Right renal cortex interstitium (tissue), 3 donors: ENCODE measurements at regions not wholly inside any gene's neighbourhood (a gene's known extent, or its start where the extent isn't known, plus 50 kb on each side); places are given as distances from the start of the nearest gene placed in this dataset.

ENCODE experiments used
- DNase-seq, 3 donors: peaks; one replicate each; pipeline ENCODE4 v3.0.0-alpha.2; 2013; ENCODE audit warnings: low read depth in 3 of 3, low spot score in 2 of 3

DNA sequence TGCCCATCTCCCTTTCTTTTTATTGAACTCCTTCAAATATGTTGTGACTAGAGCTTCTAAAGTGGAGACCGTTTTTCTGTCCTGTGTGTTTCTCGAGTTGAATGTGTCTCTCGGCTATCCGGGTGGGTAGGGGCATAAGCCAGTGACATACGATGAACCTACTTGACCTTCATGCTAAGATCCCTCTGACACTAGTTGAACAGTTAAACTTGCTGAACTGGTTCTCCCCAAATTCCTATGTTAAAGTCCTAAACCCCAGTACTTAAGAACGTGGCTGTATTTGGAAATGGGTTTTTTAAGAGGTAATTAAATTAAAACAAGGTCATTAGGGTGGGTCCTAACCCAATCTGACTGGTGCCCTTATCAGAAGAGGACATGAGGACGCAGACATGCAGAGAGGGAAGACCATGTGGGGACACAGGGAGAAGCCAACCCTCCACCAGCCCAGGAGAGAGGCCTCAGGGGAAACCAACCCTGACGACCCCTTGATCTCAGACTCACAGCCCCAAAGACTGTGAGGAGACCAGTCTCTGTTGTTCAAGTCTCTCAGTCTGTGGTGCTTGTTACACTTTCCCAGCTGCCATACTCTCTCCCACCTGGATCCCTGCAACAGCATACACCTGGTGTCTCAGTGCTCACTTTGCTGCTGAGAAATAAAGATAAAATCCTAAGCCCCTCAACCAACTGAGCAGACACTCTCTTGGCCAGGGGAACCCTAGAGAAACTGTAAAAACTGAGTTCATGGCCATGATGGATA lies 208.4 kb downstream of the MYLK4 start:
- DNase-seq: no peak

DNA sequence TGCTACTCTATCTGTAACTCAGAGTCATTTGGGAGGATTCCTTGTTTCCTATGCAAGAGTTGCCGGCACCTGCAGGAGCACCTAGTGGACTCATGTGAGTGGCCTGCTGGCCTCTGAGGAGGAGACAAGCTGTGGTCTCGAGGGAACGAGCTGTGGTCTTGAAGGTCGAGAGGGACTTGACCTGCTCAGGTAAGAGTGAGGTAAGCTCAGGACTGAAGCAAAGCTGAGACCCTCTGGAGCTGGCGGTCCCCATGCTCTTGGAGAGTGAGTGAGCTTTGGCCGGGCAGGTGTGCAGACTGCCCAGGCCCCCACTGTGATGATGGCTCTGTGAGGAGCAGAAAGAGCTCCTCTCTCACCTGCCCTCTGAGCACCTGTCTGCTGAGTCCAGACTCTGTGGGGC lies 214.3 kb downstream of the MYLK4 start:
- DNase-seq: no peak

DNA sequence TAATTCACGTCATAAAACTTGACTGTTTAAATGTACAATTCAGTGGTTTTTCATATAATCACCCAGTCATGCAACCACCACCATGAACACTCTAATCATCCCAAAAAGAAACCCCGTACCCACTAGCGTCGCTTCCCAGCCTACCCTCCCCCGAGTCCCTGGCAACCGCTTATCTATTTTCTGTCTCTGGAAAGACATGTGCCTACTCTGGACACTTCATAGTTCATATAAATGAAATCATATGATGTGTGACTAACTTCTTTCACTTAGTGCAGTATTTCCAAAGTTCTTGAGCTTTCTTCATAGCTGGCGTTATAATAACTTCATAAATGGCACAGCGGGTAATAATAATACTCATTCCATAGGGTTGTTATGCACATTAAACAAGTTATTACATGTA lies 215.2 kb downstream of the MYLK4 start:
- no peak for DNase-seq

DNA sequence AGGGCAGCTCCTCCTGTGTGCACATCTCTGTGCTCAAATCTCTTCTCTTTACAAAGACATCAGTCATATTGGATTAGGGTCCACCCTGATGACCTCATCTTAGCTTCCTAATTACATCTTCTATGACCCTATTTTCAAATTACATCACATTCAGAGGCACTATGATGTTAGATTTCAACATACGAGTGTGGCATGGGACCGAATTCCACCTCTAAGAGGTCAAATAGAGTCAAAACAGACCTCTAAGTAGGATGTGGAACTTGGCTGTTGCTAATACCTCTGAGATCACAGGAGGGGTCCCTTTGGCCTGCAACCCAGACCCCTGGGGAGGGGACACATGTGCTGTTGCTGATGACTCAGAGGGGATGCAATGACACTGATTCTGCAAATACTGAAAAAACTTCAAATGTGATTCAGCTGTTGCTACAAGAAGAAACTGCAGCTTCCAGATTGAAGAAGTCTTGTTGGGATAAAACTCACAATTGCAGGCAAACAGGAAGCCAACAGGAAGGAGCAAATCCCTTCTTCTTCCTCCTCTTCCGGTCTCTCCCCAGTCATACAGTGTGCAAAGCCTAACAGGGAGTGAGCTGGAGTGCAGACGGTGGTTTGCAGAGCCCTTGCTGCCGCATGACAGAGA lies 216.2 kb downstream of the MYLK4 start:
- no peak for DNase-seq

DNA sequence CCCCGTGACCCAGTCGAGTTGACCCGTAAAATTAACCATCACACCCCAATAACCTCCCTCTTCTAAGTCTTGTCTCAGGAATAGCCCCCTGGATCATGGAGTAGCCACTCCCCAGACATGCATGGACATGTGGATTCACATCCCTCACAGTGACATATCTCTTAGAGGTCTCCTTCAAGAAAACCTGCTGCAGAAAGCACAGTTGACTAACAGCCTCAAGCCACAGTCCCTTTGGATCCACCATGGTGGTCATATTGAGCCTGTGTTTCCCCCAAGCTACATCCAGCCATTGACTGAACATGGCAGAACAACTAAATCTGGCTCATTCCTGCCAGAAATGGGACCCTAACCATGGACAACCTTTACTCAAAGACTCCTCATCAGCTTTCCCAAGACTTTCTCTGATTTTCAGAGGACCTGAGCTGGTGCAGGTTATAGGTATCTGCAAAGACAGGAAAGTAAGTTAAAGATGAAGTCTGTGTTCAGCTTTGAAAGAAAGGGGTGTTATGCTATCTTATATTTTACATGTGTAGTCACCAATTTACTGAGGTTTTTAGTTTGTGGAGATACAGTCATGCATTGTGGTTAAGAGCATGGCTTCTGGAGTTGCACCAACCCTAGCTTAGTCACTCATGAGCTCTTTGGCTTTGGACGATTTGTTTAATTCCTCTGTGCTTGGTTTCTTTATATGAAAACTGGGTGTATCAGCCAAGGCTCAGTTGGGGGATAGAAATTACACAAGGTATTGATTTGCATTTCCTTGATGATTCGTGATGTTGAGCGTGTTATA lies 219.1 kb downstream of the MYLK4 start:
- DNase-seq: no peak

- no peak for DNase-seq
These were observed 221.5 kb downstream of the MYLK4 start for GRCh38 chr6:2529211-2529719.

DNA sequence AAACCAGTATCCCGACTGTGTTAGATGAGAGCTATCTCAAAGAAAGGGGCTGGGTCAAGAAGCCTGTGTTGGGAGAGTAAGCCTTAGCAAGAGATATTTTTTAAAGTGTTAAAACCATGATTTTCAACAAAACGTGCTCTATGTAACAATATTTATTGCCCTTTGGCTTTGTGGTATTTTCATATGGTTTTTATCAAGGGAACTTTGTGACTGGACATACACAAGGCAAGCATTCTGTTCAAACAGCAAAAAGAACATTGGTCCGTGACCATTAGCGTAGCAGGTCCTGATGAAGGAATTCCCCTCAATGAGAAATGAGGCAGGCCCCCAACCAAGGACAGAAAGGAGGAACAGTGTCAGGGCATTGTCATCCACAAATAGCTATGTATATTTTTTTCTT lies 222.6 kb downstream of the MYLK4 start:
- DNase-seq: no peak

DNA sequence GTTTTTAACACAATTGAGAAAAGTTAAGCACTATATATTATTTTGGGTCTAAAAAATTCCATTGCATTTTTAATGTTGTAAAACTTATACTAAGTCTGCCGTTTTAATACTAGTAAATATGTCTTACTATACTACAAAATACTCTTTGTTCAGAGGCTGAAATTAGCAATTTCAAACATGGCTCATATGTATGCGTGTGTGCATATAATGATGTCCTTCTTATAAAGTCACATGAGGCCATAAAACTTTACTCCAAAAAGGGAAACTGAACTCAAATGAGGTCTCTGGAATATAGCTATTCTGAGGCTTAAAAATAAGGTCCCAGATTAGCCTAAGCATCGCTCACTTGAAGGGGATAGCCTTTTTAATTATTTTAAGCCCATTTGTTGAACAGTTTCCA lies 224.0 kb downstream of the MYLK4 start:
- no peak for DNase-seq

- DNase-seq: no peak
These were observed 226.6 kb downstream of the MYLK4 start for GRCh38 chr6:2524090-2524489.

DNA sequence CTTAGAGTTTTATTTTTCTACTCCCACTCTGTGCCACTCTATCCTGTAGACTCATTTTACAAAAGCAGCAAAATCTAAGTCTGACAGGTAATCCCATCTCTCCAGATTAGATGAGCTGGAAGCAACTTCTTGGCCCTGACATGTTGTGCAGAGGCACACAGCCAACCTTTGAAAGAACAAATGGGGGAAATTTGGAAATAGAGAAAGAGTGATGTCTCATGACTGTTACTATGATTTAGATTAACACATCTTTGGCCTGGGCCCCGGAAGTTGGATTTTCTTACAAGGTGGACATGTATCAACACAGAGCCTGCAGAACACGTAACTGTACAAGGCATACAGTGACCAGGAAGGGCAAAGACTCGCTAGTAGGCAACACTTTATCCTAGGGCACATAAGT lies 227.7 kb downstream of the MYLK4 start:
- no peak for DNase-seq

DNA sequence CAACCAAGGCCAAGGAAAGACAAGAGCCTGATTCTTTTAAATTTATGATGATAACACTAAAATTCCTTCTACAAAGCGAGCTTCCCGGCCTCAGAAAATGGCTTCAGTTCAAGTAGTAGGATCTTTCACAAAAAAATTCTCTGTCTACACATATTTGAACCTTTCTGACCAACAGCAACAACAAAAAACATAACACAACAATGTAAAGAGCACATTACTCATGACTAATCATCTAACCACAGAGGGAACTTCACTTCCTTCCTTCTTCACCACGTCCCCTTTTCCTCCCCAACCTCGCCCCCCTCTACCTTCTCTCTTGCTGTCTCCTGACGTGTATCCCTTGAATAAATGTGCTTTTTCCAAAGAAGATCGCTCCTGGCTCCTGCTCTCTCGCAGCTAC lies 228.2 kb downstream of the MYLK4 start:
- DNase-seq: no peak

- DNase-seq: no peak
These were observed 232.8 kb downstream of the MYLK4 start for GRCh38 chr6:2517855-2518473.

DNA sequence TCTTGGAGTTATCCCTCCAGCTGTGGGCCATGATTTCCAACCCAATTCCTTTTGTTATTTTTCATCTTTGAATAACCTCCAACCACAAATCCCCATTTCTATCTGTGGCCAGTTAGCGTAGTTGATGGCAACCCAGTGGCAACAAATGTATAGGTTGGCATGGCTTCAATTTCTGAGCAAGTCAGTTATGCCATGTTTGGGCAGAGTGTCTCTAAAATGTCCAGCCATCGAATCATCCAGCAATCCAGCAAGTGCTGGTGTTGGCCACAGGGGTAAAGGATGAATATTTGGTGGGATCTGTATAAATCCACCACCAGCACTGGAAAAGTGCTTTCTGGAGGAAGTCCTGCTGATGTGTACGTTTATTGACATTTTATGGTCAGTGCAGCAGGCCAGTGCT lies 233.3 kb downstream of the MYLK4 start:
- DNase-seq: no peak

GRCh38 chr6:2516059-2516458 lies 234.7 kb downstream of the MYLK4 start:
- no peak for DNase-seq

DNA sequence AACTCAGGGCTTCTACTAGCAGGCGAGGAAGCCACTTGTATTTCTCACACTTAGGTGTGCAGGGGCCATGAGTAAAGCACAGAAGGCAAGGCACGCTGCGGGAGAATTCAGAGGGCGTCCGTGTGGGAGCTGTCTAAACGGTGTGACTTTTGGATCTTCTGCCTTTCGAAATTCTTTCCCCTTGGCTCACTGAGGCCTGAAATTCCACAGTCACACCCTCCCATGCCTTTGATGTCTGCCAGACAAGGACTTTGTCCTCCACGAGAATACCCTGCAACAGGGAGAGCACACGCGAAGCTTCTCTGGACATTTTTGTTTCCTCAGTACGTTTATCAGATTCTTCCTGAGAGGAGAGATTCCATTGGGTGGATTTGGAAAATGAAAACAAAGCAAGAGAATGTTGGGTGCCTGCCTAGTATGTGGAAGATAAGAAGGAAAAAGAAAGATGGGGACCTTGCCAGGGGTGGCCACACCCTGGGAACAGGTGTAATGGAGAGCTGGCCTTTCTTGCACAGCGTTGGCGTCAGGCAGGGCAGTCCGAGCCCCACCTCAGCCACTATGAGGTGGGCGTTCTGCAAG lies 235.7 kb downstream of the MYLK4 start:
- DNase-seq: no peak

DNA sequence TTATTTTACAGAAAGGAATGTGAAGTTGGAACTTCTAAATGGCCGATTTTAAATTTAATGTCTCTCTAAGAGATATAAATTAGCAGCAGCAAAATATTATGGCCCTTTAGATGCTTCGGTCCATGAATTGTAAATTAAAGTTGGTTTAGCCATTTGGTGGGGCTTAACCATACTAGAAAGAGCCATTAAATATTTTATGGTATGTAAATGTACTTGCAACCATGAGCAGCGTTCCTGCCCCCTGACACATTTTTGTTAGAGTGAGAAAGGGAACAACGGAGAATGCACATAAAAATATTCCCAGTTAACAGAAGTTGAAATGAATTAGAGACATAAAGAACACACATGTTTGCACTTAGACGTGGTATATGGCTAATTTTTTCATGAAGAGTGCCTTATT lies 237.9 kb downstream of the MYLK4 start:
- DNase-seq: no peak

GRCh38 chr6:2510316-2510715 lies 240.4 kb downstream of the MYLK4 start:
- DNase-seq: no peak

DNA sequence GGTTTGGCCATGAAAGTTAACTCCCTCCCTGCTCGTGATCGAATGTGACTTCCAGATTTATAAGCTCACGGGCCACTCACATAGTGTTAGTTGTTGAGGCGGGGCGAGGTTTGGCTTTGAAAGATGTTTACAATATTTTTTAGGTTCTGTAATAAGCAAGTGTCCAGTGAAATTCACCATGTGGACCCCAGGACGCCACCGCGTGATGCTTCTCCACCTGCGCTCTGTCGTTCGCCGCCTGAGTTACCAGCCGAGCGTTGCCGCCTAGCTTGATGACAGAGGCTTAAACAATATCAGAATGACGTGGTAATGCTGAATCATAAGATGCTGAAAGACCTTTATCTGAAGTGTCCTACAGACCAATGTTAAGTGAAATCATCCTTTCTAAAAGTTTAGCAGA lies 241.0 kb downstream of the MYLK4 start:
- DNase-seq: no peak

GRCh38 chr6:2508071-2508470 lies 242.7 kb downstream of the MYLK4 start:
- no peak for DNase-seq

DNA sequence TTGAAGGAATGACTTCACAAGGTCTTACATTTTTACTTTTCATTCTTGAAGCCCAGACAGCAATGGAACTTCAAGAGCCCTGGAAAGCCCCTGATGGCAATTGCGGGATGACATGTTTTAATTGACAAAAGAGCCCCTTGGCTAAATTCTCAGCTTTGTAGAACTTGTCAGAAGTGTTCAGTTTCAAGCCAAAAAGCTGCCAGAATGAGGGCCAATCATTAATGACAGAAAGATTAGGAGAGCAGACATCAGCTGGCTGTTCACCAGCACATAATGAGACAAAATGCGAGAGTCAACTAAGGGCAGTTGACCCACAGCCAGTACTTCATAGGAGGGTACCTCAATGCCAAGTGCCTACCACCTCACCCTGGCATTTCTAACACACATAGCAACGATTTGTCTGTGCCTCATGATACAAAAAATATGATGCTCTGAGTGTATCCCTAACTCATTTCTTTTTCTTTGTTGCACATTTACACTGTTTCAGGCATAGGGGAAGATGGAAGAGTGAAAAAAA lies 243.1 kb downstream of the MYLK4 start:
- DNase-seq: no peak

DNA sequence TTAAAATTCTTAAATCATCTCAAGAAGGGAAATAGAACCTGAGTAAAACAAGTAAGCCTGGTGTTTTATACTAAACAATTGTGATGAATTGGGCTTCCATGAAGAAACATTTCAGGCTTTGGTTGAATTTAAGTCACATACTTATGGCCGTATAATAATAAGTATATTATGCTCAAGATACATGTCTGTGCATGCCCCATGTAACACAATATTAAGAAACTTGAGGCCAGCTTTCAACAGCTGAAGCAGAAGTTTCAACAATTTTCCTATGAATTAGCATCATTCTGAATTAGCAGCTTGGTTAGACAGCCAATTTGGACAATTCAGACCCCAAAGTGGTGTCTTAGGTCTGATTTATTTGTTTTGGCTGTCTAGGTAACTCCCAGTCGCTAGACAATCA lies 243.7 kb downstream of the MYLK4 start:
- no peak for DNase-seq
